HG03354 (cell line): ENCODE measurements at regions not wholly inside any gene's neighbourhood (a gene's known extent, or its start where the extent isn't known, plus 50 kb on each side); places are given as distances from the start of the nearest gene placed in this dataset.
"Not testable (repeated sequence)": the region's sequence is repeated elsewhere in the genome, so short reads cannot be mapped to it uniquely, and the experiment has no call there.

ENCODE experiments used
- ATAC-seq: cut with Tn5 transposase; IDR thresholded peaks from one replicate; pipeline ENCODE4 v1.9.1; 2021; ENCODE audit warnings: mild to moderate bottlenecking; ENCODE audit not compliant: unreplicated experiment, poor library complexity, severe bottlenecking

DNA sequence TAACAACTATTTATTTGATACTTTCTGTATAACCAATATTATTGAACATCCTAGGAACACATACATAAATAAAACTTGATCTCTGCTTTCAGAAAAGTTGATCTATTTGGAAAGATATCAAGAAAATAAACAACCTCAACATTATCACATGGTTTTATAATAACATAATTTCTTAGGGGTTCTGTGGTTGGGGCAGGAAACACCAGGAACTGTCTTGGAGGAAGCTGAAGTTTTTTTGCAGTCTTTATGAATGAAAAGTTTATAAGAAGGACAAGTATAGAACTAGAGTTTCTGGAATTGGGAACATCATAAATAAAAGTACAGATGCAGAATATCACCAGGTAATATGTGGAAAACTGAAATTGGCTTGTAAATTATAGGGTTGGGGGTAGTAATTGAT is 296.1 kb downstream of the TAF11L14 start:
- ATAC-seq, result no peak

GRCh38 chr5:17944046-17944445 is 309.8 kb downstream of the TAF11L14 start:
- no peak for ATAC-seq

GRCh38 chr5:17947029-17947428 is 312.8 kb downstream of the TAF11L14 start:
- no peak for ATAC-seq

DNA sequence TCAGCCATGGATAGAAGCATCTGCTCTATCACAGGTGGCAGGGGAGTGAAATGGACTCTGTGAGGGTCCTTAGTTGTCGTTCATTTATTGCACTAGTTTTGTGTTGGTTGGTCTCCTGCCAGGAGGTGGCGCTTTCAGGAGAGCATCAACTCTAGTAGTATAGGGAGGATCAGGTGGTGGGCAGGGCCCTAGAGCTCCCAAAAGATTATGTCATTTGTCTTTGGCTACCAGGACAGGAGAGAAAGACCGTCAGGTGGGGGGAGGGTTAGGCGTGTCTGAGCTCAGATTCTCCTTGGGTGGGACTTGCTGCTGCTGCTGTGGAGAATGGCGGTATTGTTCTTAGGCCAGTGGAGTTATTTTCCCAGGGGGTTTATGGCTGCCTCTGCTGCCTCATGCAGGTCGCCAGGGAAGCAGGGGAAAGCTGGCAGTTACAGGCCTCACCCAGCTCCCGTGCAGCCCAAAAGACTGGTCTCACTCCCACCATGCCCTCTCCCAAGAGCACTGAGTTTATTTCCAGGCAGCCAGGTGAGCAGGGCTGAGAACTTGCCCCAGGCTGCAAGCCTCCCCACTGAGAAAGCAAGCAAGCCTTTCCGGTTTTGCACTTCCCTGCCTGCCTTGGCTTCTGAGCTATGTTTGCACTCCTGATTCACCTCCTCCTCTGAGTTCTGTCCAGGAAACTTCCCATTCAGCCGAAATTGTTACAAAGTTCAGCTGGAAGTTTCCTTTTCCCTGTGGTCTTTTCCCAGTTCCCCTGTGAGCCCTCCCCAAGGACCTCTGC is 317.3 kb downstream of the TAF11L14 start:
- no peak for ATAC-seq

DNA sequence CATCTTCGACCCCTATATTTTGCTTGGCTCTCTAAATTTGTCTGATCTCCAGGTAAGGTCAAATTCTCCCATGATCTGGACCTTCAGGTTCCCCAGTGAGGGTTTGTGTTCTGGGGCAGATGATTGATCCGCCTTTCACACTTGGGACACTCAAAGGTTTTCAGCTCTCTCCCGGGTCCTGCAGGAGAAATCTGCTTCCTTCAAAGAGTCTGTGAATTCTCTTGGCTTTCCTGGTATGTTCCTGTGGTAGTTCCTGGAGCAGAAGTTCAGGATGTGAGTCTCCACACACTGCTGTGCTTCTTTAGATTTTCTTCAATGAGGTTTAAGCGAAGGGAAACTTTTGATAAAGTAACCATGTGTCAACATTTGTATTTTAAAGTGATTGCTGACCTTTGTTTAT is 318.0 kb downstream of the TAF11L14 start:
- no peak for ATAC-seq

GRCh38 chr5:17964067-17964466 is 329.8 kb downstream of the TAF11L14 start:
- no peak for ATAC-seq

DNA sequence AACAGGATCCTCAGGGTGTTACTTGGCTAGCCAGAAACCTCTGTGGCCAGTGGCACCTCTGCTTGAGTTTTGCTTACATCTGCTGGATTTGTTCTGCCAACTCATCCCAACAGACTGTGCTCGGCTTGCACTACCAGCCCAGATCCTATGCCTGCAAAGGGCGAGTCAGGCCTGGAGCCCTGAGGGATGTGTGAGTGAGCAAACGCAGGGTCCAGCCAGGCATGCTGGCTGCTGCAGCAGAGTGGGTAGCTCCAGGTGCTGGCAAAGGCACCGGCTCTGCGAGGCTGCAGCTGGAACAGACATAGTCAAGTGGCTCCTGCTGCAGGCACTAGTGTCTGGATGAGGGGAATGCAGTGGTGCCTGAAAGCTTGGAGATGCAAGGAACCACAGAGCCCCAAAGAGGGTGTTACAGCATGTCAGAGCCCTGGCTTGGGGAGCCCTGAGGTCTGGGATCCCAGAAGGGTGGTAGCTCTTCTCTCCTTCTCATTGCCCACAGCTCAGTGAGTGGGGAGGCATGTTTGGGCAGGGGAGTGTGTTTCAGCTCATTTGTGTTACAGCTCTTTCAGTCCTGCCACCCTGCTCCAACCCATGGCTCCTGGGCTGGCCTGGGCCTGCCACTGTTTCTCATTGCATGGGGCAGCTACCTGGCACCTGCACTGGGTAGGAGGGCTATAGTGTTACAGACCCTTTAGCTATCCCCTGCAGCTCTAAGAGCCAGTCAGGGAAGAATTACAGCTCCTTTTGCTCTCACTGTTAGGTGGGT is 332.6 kb downstream of the TAF11L14 start:
- no peak for ATAC-seq

GRCh38 chr5:17976404-17976803 is 342.1 kb downstream of the TAF11L14 start:
- ATAC-seq, result no peak

DNA sequence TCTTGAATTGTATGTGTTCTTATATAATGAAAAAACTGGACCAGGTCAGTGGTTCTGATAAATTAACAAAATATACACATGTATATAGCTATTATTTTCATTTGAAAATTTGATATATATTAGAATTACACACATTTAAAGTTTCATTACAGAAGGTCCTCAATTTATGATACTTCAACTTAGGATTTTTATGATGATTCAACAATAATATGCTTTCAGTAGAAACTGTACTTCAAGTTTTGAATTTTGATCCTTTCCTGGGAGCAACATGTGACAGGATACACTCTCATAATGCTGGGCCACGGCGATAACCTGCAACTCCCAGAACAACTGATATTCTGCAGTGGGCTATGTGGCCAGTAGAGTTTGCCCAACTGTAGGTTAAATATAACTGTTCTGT is 344.7 kb downstream of the TAF11L14 start:
- ATAC-seq, result no peak

GRCh38 chr5:17982626-17983025 is 348.4 kb downstream of the TAF11L14 start:
- ATAC-seq, result not testable (repeated sequence)

GRCh38 chr5:17989036-17989435 is 354.8 kb downstream of the TAF11L14 start:
- no peak for ATAC-seq

DNA sequence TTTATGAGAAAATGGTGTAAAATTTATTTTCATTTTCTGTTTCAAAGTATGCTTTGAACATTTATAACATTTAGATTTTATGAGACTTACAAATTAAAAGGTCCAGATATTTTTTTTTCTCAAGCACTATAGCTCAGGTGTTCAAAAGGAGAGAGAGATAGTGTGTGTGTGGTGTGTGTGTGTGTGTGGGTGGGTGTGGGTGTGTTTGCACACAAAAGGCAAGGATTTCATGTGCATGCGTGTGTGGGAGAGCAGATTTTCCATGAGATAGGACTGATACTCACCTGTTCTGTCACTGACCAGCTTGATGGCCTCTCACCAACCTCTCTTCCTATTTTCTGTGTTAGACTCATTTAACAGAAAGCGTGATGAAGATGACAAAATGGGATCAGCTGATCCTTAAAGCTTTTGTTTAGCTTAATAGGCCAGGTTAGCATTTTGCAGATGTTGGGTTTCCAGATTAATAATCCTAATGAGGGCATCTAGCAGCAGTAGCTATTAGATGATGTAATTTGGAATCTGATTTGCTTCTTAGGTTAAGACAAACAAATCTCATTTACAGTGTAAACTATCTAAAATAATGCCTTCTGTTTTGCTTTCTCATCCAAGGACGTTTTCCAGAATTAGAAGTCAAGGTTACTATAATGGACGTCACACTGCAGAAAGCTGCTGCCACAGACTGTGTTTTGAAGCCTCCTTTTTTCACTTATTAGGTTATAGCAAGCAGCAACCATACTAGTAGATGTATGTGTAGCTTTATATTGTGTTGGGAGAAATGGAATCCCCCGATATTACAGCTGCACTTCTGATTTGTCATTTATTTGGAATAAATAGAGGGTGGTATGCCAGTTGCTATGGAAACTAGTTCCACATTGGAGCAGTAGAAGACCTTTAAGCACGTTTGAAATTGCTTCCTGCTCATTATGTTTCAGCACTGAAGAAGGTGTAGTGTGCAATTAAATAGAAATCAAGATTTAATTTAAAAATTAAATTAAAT is 355.6 kb downstream of the TAF11L14 start:
- no peak for ATAC-seq

GRCh38 chr5:17991775-17992174 is 357.5 kb downstream of the TAF11L14 start:
- no peak for ATAC-seq

DNA sequence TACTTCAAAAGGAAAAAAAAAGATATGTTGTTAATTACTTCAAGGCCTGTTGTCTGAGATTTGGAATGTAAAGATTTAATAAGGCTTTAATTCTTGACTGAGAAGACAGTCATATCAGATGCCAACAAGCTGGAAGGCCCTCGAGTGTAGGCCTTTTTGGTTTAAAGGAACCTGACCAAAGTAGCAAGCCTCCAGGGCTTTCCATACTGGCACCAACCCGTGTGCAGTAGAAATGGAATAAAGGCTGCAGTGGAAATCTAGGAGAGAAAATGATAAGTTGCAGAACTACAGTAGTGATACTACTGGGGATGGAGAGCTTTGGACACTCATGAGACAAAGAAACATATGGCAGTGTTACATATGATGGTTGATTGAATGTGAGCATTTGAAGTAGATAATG is 358.0 kb downstream of the TAF11L14 start:
- no peak for ATAC-seq

DNA sequence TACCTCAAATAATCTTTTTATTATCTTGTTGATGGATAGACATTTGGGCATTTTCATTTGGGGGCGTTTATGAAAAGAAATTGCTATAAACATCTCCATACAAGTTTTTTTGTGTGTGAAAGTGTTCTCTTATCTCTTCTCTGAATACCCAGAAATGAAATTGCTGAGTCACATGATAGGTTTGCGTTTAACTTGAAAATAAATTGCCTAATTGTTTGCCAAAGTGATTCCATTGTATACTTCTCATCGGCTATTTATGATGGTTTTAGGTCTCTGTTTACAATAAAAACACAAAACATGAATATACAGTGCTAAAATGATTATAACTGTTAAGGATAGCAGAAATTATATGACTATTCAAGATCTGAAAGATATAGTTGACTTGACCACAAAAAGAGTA is 361.7 kb downstream of the TAF11L14 start:
- no peak for ATAC-seq

GRCh38 chr5:17999858-18000257 is 365.6 kb downstream of the TAF11L14 start:
- no peak for ATAC-seq

- ATAC-seq, result no peak
Observed at GRCh38 chr5:18000744-18001143, 366.5 kb downstream of the TAF11L14 start.

DNA sequence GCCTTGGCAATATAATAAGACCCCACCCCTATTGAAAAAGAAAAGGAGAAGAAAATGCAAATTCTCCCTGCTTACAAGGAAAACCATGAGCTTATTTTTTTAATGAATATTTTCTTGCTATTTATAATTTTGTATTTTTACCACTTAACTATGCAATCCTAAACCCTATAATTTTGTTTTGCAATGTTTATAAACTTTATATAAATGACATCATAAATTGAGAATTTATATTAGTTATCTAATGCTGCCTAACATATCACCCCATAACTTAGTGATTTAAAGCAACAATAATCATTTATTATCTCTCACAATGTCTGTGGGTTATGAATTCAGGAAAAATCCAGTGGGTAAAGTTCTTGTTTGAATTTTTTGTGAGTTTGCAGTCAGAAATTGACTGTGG is 369.1 kb downstream of the TAF11L14 start:
- no peak for ATAC-seq

DNA sequence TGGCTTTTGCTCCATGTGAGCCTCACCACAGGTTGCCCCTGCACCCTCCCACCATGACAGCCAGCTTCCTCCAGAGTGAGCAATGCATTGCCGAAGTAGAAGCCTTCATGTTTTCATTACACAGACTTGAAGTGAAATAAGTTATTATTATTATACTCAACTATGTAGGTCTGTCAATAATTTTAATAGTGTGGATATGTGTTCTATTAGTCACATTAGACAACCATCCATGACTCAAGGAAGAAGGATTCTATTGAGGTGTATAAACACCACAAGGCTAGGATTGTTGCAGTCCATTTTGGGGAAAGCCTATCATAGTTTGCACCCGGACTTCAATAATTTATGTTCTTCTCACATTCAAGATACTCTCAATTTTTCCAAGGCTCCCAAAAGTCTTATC is 369.5 kb downstream of the TAF11L14 start:
- no peak for ATAC-seq

GRCh38 chr5:18006235-18006634 is 372.0 kb downstream of the TAF11L14 start:
- not testable (repeated sequence) for ATAC-seq
